G401 (cell line): ENCODE measurements at regions not wholly inside any gene's neighbourhood (a gene's known extent, or its start where the extent isn't known, plus 50 kb on each side); places are given as distances from the start of the nearest gene placed in this dataset.

Experiments used
- DNase-seq: peaks from one replicate; pipeline ENCODE4 v3.0.0-alpha.2; 2015; ENCODE audit warnings: low spot score
- in situ Hi-C: cut with HindIII; loops from 2 replicates; pipeline ENCODE4 v1.10.0; 2016; ENCODE audit warnings: low sequenced_read_pairs, mixed read lengths

GRCh38 chr5:115351356-115352195 is 55.1 kb upstream of the CCDC112 start:
- DNase-seq: no peak
- in situ Hi-C loops: no loop called here

GRCh38 chr5:115350894-115351293 is 54.4 kb upstream of the CCDC112 start:
- DNase-seq: no peak
- in situ Hi-C loops: no loop called here

DNA sequence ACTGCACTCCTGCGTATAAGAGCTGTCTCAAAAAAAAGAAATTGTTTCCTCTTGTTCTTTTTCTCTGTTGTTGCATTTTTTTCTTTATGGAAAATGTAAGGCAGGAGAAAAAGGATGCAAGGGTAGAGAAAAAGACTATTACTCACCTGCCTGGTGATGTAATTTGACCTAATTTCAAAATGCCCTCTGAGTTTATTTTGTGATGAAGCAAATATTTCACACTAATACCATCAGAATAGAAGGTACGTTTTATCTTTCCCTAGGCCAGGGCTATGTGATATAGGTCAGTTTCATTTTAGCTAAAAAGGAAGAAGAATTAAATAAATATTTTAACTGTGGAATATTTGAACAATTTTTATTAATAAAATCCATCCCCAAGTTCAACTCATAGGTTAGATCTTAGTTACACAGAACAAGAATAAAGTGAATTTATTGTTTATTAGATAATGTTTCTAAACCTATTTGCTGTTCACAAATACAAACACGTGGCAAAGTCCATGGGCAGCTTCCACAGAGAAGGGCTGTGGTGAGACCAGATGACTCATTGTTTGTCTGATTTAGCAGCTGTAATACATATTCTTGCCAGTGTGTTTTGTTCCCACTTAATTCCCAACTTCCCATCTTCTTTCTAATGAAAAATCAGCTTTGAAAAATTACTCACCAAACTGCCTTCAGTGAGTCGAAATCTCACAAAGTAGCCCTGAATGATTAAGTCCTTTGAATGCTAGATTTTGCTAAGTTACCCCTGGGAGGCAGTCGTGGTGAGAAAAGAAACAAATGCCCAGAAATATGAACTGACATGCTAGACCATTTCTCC is 52.8 kb upstream of the CCDC112 start:
- no peak for DNase-seq

DNA sequence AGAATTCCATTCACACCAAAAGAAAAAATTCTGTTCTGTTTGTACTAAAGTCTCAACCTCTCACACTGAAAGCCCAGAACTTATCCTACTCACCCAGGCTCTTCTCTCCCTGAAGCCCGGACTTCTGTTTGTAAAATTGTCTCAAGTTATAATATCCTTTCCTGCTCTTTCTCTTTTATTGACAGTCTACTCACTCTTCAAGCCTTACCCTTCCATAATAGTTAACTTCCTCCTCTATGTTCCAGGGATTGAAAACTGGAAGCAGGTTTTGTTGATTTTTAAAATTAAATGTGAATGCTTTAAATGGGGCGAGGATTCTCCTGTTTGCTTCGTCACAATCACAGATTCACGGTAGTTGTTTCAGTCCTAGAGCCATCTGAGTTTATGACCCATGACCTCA is 51.7 kb upstream of the CCDC112 start:
- in situ Hi-C loops: no loop called here
- DNase-seq: no peak

More for the DNA sequence above, 52.8 kb upstream of the CCDC112 start:
- in situ Hi-C loops: no loop called here
